Activated T-cell treated with anti-CD3 and anti-CD28 coated beads for 48 hours (primary cell): ENCODE measurements at regions not wholly inside any gene's neighbourhood (a gene's known extent, or its start where the extent isn't known, plus 50 kb on each side); places are given as distances from the start of the nearest gene placed in this dataset.

Source experiments
- DNase-seq: peaks from one replicate; pipeline ENCODE4 v3.0.0-alpha.2; 2020; ENCODE audit warnings: low read depth

DNA sequence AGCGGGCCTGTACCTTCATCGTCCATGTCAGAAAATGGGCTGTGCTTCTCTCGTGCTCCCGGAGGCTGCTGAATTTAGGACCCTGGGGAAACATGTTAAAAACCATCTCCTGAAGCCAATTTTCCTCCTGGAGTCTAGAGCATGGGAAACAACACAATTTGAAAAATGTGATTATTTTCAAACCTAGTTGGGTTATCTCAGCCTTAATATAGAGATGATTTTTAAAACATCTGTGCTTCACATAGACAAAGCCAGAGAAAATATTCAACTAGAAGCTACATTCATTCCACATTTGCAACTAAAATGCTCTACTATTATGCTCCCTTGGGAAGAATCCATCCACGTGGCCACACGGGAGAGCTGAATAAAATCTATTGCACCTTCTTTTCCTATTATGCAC is 225.9 kb upstream of the TMEM72 start:
- DNase-seq: no peak

DNA sequence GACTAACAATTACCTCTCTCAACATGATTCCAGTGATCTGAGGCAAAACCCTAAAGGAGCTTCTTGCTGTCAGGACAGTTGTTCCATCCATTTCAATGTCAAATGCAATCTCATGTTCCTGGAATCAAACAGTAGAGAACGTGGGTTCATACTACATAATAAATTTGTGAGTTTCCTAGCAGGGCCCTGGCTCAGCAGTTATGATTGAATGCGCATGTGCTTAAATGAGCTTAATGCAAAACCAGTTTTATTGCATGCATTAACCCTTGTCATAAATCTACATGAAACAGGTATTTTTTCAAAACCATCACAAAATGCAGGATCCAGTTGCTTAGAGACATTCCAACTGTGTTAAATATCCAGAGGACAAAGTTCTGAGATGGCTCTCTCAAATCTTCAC is 225.4 kb upstream of the TMEM72 start:
- DNase-seq: no peak

DNA sequence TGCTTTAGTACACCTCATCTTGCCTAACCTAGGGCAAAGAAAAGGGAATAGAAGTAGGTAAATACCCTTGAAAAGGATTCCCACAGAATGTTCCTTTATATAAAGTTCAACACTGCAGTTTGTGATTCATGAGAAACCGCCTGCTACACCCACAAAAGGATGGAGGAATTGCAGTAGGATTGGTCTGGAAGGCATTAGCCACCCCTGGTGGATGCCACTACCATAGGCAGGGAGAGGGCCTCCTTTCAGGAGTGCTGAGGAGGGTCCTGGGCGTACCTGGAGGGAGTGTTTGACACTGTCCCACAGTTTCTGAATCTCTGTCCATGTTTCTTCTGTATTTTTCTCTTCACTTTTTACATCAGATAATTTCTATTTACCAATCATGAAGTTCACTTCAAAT is 221.8 kb upstream of the TMEM72 start:
- DNase-seq: no peak

DNA sequence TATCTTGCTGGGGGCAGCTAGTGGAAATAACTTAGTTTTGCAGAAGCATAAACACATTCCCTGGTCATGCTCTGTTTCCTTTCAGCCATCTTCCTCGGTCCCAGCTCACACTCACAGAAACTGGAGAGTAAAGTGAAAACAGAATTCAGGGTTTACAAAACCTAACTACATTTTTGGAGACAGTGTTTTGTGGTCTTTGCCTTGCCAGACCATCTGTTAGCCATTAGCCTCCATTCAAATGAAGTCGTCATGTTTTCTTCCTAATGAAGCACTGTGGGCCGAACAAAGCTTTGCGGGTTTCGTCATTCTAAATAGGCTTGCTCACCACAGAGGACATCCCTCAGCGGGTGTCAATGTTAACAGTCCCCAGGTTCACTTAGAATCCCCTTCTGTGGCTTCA is 214.6 kb upstream of the TMEM72 start:
- DNase-seq: no peak

DNA sequence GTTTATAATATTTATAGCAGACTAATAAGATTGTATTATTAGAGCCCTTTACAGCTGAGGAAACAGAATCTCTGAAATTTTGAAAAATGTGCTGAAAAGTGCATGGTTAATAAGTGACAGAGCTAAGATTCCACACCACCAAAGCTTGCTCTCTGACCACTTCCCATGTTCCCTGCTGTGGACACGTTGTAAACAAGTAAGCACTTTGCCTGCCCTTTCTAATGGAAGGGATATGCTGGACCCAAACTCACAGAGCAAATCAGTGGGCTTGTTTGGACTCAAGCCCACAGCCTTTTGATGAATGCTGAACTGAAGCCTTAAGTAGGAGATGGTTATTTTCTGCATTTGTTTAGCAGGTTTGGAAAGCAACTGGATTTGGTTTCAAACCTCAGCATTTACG is 214.0 kb upstream of the TMEM72 start:
- no peak for DNase-seq

DNA sequence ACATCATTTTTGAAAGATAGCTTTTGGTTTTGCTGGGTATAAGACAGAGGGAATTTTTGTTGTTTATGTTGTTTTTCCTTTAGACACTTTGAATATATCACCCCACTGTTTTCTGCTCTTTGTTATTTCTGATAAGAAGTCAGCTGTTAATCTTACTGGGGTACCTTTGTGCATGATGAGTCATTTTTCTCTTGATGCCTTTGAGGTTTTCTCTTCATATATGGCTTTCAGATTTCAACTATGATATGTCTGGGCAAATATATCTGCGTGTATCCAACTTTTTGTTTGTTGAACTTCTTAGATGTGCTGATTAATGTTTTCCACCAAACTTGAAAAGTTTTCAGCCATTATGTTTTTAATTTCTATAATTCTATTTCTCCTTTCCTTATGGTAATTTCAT is 208.6 kb upstream of the TMEM72 start:
- no peak for DNase-seq

DNA sequence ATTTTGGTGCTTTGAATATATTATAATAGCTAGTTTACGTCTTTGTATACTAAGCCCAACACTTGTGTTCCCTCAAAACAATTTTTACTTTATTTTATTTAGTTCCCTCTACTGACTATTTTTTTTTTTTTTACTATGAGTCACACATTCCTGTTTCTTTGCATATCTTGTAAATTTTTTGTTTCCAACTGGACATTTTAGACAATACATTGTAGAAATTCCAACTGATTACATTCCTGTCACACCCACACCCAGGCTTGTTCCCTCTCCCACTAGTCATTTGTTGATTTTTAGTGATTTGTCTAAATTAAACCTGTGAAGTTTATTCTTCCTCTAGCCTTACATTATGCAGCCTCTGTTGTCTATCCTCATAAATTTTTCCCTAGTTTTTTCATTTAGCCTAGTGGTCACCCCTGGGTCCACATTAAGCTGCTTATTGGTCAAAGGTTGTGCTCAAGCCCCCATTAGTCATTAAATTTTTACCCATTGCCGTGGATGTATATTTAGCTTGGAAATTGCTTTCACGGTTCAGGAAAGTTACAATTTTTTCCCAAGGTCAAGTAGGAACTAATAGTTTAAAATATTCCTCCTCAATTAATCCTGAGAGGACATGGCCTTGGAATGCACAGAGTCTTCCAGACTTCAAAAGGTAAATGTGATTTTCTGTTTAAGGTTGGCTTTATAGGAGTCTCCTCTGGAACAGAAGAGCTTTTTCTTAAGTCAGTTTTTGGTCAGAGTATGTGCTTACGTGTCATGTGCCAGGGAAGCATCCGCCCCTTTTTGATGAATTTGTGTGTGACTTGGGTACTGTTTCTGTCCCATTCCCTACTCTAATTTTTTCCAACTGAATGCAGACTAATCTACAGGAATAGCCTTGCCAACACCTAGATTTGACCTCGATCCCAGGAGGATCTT is 207.6 kb upstream of the TMEM72 start:
- DNase-seq: no peak

DNA sequence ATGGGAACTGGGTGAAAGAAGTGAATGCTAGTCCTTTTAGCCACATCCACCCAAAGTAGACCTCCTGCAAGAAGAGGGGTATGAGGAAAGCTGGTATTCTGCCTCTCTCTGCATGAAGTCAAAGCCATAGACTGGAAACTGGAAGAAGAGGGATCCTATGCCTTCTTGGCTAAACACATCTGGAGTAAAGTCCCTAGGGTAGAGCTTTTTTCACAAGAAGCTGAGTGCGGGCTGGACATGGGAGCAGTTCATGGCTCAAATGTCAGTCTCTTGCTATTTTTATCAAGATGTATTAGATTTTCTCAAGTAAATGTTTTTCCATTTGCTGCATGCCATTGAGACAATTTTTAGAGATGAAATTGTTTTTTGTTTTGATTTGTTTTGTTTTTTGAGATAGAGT is 206.5 kb upstream of the TMEM72 start:
- no peak for DNase-seq

DNA sequence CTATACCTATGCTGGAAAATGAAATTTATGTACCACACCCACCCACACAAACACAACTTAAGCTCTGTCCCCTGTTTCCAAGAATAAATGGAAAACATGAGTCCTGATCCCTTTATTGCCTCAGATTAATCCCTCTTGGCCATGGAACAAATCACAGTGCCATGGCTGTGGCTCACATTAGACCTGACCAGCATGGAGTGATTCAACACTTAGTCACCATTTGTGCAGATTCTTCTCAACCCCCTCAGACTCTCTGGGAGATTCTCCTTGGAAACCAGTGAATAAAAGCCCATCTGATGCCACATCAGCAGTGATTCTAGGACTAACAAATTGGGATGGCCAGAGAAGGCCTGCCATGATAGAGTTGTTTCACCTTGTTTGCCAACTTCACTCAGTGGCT is 204.4 kb upstream of the TMEM72 start:
- DNase-seq: no peak

DNA sequence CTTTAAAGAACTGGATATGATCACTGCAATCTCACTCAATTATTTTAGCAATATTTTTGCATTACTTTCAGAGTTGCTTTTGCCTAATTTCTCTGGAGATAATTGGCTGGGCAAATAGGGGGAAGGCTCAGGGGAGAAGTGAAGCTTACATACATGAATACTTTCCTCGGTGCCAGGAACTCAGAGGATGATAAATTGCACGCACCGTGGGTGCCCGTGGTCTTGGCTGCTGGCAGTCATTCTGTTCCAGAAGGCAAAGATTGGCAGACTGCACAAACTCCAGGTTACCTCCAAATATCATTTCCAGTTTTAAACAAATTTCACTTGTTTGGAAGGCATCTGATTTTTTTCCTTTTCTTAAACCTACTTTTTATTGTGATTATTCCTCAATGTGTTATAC is 197.8 kb upstream of the TMEM72 start:
- DNase-seq: no peak

DNA sequence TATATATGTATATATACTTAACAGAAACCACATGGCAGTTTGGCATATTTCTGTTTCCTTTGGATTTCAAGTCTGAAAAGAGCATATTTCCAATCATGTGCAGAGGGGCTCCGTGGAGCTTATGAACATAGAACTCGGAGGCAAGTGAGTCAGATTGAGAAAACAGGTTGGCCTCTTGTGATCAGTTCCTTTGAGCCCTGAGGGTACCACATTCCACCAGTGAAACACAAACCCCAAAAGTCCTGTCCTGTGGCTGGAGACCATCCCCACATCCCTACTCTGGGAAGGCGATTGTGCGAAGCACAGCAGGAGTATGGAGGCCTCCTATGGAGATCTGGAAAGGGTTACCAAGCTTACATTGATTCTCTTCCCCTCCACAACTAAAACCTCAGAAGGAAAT is 196.7 kb upstream of the TMEM72 start:
- DNase-seq: no peak

DNA sequence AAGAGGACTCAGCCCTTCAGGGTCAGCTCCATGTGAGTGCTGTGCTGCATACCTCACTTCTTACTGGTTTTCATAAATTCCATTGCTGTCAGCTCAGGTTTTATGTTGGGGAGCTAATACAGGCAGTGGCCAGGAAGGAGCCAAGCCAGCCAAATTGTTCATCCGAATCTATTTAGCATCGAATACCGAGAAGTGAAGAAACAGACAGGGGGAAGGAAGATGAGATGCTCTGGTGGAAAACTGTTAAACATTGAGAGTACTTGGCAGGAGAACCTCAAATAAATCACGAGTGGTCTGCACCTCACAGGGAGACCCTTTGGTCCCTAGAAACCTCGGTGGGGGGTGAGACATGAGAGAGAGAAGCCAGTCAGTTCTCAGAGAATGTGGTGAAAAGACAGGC is 196.0 kb upstream of the TMEM72 start:
- DNase-seq: no peak

DNA sequence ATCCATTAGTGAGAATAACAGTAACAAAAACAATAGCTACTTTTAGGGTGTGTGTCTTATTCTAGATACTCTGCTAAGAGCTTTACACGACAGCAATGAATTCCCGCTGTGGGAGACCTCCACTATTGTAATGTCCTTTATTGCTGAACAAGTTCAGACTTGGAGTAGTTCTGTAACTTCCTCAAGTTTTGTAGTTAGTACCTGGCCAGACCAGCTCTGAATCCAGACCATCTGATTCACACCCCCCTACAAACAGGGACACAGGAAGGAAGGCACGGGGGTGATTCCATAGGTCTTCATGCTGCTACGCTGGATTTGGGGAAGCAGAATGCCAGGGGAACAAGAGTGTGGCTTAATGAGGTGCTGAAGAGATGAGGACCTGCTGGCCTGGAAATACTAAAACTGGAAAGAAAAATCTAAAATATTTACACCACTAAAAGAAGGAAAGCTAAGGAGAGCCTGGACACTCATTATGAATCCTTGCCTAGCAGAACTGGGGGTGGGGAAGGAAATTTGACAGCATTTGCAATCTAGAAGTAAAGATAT is 194.6 kb upstream of the TMEM72 start:
- no peak for DNase-seq

DNA sequence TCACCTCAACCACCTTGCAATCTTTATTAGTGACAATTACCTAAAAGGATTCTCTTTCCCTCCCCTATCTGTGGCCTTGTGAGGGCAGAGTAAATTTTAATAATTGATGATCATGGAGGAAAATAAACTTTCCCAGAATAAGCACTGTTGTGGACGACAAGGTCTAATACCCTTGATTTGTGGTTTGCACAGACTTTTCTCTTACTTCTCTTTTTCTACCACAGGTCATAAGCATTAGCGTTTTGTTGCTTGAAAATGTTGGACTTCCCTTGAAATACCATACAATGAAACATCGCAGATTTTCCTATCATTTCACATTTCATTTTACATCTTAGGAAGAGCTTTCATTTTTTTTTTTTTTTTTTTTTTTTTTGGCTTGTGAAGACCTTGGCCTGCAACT is 188.1 kb upstream of the TMEM72 start:
- no peak for DNase-seq

DNA sequence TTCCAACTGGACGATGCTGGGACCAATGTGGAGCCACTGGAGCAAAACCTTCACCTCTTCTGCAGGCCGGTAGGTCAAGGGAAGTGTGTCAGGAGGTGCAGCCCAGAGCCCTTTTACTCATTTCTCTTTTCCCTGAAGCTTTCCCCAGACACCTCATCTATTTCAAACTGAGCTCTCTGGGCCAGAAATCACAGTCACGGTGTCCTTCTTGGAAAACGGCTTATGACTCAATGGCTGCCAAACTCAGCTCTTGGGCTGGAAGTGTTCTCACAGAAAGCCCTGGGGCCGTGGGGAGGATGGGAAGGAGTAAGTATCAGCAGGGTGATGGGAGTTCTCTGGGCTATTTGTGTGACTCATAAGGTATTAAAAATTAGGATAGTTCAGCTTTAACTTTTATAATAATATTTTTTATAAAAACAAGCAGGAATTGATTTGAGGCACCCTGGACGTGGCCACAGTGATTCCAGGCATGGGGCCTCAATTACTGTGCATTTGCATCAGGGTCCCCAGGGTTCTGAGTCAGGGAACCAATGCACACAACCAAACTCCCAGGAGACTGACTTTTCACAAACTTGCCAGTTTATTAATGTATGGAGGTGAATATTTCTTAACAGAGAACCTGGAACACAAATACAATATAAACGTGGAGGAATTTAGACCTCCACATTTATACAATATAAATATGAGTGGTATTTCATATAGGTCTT is 187.4 kb upstream of the TMEM72 start:
- DNase-seq: no peak

DNA sequence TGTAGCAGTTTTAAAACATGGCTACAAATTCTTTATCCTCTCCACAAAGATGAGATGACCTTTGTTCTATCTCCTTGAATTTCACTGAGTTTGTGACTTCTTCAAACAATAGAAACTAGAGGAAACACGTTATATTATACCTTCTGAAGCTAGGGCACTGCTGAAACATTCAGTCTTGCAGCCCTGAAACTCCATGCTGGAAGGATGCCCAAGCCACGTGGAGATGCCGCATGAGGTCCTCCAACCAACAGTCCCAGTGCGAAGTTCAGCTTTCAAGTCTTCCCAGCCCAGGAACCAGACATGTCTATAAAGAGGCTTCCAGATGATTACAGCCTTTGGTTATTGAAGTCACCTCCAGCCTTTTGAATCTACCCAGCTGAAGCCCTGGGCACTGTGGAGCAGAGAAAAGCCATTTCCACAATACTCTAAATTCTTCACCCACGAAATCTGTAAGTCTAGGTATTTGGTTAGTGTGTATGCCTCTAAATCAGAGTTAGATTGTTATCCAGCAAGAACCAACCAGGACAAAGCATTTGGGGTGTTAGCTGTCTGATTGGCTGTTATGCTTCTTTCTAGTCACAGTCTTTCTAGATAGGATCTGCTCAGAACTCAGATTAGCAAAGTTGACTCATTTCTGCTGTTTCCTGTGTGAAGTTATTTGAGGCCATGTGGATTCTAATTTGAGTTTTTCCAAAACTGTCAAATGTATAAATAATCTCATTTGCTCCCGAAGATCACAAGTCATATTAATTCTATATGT is 186.5 kb upstream of the TMEM72 start:
- no peak for DNase-seq

DNA sequence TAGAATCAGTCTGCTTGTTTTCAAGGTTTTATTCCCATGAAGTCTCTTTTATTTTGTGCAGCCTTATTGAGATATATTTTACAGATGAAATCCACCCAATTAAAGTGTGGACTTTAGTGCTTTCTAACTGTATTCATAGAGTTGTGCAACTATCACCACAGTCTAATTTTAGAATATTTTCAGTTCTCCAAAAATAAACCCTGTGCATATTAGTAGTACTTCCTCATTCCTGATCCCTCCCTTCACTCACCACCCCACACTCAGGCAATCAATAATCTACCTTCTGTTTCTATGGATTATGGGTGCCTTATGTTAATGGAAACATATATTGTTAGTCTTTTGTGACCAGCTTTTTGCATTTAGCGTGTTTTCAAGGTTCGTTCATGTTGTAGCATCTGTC is 185.7 kb upstream of the TMEM72 start:
- DNase-seq: no peak

DNA sequence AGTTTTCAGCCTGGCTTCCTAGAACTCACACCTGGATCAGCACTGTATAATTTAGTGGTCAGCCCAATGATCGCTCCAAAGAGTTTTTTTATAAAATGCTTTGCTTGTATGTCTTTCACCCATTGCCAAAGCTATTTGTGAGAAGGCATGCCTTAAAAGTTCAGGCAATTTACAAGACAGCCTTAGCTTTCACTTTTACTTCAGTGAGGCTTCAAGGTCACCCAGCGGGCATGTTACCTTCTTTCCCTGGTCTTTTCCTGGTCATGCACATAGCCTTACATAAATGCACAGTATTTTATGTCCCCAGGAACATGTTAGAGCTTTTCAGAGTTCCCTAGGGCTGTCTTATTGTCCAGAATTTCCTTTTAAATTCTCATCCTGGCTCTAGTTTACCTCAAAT is 179.9 kb upstream of the TMEM72 start:
- no peak for DNase-seq

DNA sequence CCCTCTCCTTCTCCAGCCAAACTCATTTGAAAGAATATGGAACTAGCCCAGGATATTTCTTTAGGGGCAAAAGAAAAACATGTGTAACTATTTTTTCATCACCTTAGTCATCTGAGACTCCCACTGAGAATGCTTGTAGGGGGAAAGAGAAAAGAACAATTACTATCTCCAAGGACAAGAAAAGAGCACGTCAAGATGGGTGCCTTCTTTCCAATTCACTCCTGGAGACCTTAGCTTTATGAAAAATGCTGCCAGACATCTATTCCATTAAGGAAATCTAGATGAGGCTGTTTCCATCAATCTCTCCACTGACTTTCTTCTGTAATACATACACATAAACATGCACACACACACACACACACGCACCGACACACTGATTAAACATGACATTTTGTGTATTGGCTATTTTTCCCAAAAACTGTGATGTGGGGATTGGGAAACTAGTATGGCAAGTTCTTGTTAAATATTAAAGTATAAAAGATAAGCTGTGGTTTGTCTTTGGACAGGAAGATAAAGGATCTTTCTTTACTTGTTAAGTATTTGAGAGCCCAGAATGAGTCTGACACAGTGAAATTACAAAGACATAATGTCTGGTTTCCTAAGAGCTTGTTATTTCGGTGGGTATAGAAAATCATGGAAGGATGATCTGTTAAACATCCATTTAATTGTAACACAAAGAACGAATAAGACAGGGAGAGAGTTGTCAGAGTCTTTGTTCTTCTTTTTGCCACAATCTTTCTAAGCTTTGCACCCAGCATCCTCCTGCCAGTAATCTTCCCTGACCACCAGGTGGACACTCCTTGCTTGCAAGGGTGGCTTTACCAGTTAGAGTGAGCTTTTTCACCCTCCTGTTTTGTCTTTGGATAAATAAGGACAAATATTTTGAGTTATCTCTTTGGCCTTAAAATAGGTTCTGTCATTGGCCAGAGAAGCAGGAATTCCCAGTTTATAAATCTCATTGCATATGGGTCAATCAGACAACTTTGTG is 177.3 kb upstream of the TMEM72 start:
- no peak for DNase-seq

DNA sequence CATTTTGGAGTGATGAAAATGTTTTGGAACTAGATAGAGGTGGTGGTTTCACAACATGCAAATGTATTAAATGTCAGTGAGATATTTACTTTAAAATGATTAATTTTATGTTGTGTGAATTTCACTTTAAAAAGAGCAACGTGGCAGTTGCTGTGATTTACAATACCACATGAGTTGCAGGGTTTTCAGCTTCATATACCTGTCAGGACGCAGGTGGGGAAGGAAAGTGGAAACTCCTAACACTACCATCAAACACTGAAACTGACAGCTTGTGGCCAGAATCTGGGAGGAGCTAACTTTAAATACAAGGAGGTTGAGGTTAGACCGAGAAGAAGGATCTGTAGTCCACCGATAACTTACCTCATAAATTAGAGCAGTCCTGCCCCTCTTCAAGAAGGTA is 168.9 kb upstream of the TMEM72 start:
- DNase-seq: no peak

DNA sequence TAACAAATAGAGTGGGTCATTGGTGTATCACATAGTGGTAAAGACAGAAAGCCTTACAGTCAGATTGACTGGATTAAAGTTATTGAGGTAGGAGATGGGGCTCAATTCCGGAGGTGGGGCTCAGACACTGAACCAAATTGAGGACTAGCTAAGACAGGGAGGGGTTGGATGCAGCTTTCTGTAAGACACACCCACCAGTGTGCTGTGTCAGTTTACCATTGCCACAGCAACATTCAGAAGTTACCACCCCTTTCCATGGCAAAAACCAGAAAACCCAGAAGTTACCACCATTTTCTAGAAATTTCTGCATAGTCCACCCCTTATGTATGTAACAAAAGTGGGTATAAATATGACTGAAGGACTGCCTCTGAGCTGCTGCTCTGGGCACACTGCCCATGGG is 167.6 kb upstream of the TMEM72 start:
- no peak for DNase-seq
